ENCODE measurements at regions not wholly inside any gene's neighbourhood (a gene's known extent, or its start where the extent isn't known, plus 50 kb on each side); places are given as distances from the start of the nearest gene placed in this dataset.

GRCh38 chr16:85435286-85435685 lies 177.8 kb upstream of the GSE1 start:
- no peak overlapping the region for H3K9ac ChIP-seq (ENCODE audit: insufficient read depth, low read depth, low read length)
- CTCF ChIA-PET (ENCODE audit: low intra/inter-chr PET ratio, low total read pairs), result no interaction called here
- intact Hi-C loops (cut with micrococcal nuclease; ENCODE audit: unreplicated experiment), result no loop called here

More at GRCh38 chr16:85435286-85435685, 177.8 kb upstream of the GSE1 start:
- Histone ChIP-seq H3K27ac (ENCODE audit: extremely low read length, insufficient read depth, low read length) (no peak overlapping the region), H3K36me3 (replicated peaks in 1 of 2; ENCODE audit: control insufficient read depth in 1 of 2, insufficient read depth in 2 of 2, low read length in 2 of 2) (no peaks in the 10 kb centered on the region), H4K20me1 (ENCODE audit: insufficient read depth, low read length) (peaks cover 10% of the 10 kb centered on the region; the same call in 1 of the 2 replicates), H3K79me2 (ENCODE audit: insufficient read depth, low read length) (no peaks in the 10 kb centered on the region), H3K9me3 (ENCODE audit: low read length) (no peaks in the 10 kb centered on the region), H3K4me2 (ENCODE audit: low read depth, low read length) (no peak overlapping the region), H3K4me3 (replicated peaks in 1 of 3; ENCODE audit: insufficient read depth in 1 of 3, low read depth in 2 of 3, low read length in 3 of 3) (no peak overlapping the region), H3K27me3 (ENCODE audit: control insufficient read depth in 1 of 2, insufficient read depth in 2 of 2, low read length in 2 of 2) (peaks cover 14 to 32% of the 10 kb centered on the region in 2 experiments; a peak in 4 of 5 replicates), H2AFZ (ENCODE audit: low read length) (no peak overlapping the region), H3K4me1 (ENCODE audit: insufficient read depth, low read length) (peaks cover 47% of the 10 kb centered on the region)
- POLR2A ChIA-PET, result no interaction called here
- ATAC-seq (no peak), DNase-seq (ENCODE audit: low spot score) (no peak), FAIRE-seq (no peak)
- TF ChIP-seq ZNF224 (CRISPR knock-in tag; IDR thresholded peaks at IDR 0.05) (no peak), FOXO1 (CRISPR knock-in tag; IDR thresholded peaks at IDR 0.05) (no peak), ARHGAP35 (CRISPR knock-in tag; IDR thresholded peaks at IDR 0.05; ENCODE audit: borderline replicate concordance) (no peak), CENPBD1 (CRISPR knock-in tag; IDR thresholded peaks at IDR 0.05; ENCODE audit: borderline replicate concordance, low read depth) (no peak), THAP11 (CRISPR knock-in tag; IDR thresholded peaks at IDR 0.05) (no peak), ZBTB20 (CRISPR knock-in tag; IDR thresholded peaks at IDR 0.05; ENCODE audit: borderline replicate concordance, low read depth) (no peak), ZNF704 (CRISPR knock-in tag; IDR thresholded peaks at IDR 0.05; ENCODE audit: borderline replicate concordance) (no peak), IKZF4 (CRISPR knock-in tag; IDR thresholded peaks at IDR 0.05; ENCODE audit: borderline replicate concordance, low read depth, not compliant biosample characterization) (no peak), U2AF1 (optimal IDR thresholded peaks at IDR 0.05; ENCODE audit: low read depth, low read length) (no peak), HNRNPL (IDR thresholded peaks at IDR 0.05; ENCODE audit: low read depth, low read length) (no peak), FOXJ3 (CRISPR knock-in tag; IDR thresholded peaks at IDR 0.05; ENCODE audit: borderline replicate concordance) (no peak), KAT8 (CRISPR knock-in tag; IDR thresholded peaks at IDR 0.05) (no peak), HDAC2 (CRISPR knock-in tag; IDR thresholded peaks at IDR 0.05) (no peak), CC2D1A (CRISPR knock-in tag; IDR thresholded peaks at IDR 0.05) (no peak), CEBPB (IDR thresholded peaks at IDR 0.05; ENCODE audit: borderline replicate concordance, low read depth, low read length) (no peak)
- BruUV-seq (replicated peaks), result no TSS peak
- WGBS (ENCODE audit: low lambda C conversion rate), result 46% methylated on average over 7 of the region's 8 CpGs
- in situ Hi-C loops (cut with HindIII; ENCODE audit: extremely low pct_ligation_motif_present, low pct_unique_long_range_greater_than_20kb), result no loop called here
